Left lobe of liver (tissue), 2 donors: ENCODE measurements at regions not wholly inside any gene's neighbourhood (a gene's known extent, or its start where the extent isn't known, plus 50 kb on each side); places are given as distances from the start of the nearest gene placed in this dataset.

Source experiments
- ATAC-seq: fragments of 200-7000 bp; cut with Tn5 transposase; one replicate; pipeline ENCODE4 v1.9.1; 2020; ENCODE audit warnings: mild to moderate bottlenecking, moderate library complexity
- DNase-seq: peaks from one replicate; pipeline ENCODE4 v3.0.0-alpha.2; 2020; ENCODE audit warnings: low spot score
- donor health status: DM: no; HTN: no; CAD: no; lungs with moderate emphysema.
- donor health status: DM: no; HTN: yes; CAD: no.

- ATAC-seq (no peak), DNase-seq (no peak)
These were observed 1276.3 kb upstream of the AUTS2 start for GRCh38 chr7:68321776-68322496.

GRCh38 chr7:68324621-68325020 is 1273.7 kb upstream of the AUTS2 start:
- DNase-seq = no peak
- no peak for ATAC-seq

- ATAC-seq (no peak), DNase-seq (no peak)
These were observed 1264.1 kb upstream of the AUTS2 start for GRCh38 chr7:68334216-68334615.

GRCh38 chr7:68334636-68335272 is 1263.5 kb upstream of the AUTS2 start:
- ATAC-seq = no peak
- DNase-seq = no peak

GRCh38 chr7:68336594-68336993 is 1261.7 kb upstream of the AUTS2 start:
- no peak for ATAC-seq
- no peak for DNase-seq

GRCh38 chr7:68348401-68348800 is 1249.9 kb upstream of the AUTS2 start:
- ATAC-seq = no peak
- DNase-seq = no peak

GRCh38 chr7:68362745-68363518 is 1235.3 kb upstream of the AUTS2 start:
- DNase-seq (no peak), ATAC-seq (no peak)

- ATAC-seq (no peak), DNase-seq (no peak)
These were observed 1233.2 kb upstream of the AUTS2 start for GRCh38 chr7:68364886-68365625.

- ATAC-seq (no peak), DNase-seq (no peak)
These were observed 1226.3 kb upstream of the AUTS2 start for GRCh38 chr7:68371985-68372384.

- DNase-seq (no peak), ATAC-seq (no peak)
These were observed 1222.1 kb upstream of the AUTS2 start for GRCh38 chr7:68376131-68376661.

- no peak for ATAC-seq
- no peak for DNase-seq
These were observed 1216.5 kb upstream of the AUTS2 start for GRCh38 chr7:68381731-68382130.

GRCh38 chr7:68384581-68384980 is 1213.7 kb upstream of the AUTS2 start:
- DNase-seq (no peak), ATAC-seq (no peak)

GRCh38 chr7:68393051-68393450 is 1205.2 kb upstream of the AUTS2 start:
- DNase-seq = no peak
- ATAC-seq = no peak

GRCh38 chr7:68394131-68394530 is 1204.1 kb upstream of the AUTS2 start:
- no peak for ATAC-seq

GRCh38 chr7:68399991-68400590 is 1198.2 kb upstream of the AUTS2 start:
- no peak for ATAC-seq

More at GRCh38 chr7:68394131-68394530, 1204.1 kb upstream of the AUTS2 start:
- no peak for DNase-seq

GRCh38 chr7:68400783-68401182 is 1197.5 kb upstream of the AUTS2 start:
- DNase-seq (no peak), ATAC-seq (no peak)

More at GRCh38 chr7:68399991-68400590, 1198.2 kb upstream of the AUTS2 start:
- no peak for DNase-seq

- DNase-seq (no peak), ATAC-seq (no peak)
These were observed 1197.0 kb upstream of the AUTS2 start for GRCh38 chr7:68401313-68401712.

- no peak for ATAC-seq
These were observed 1191.8 kb upstream of the AUTS2 start for GRCh38 chr7:68406480-68406879.

GRCh38 chr7:68407460-68407859 is 1190.8 kb upstream of the AUTS2 start:
- ATAC-seq = no peak
- DNase-seq = no peak

More at GRCh38 chr7:68406480-68406879, 1191.8 kb upstream of the AUTS2 start:
- DNase-seq = no peak

- DNase-seq = no peak
- ATAC-seq = no peak
These were observed 1189.4 kb upstream of the AUTS2 start for GRCh38 chr7:68408873-68409272.
